ENCODE measurements at regions not wholly inside any gene's neighbourhood (a gene's known extent, or its start where the extent isn't known, plus 50 kb on each side); places are given as distances from the start of the nearest gene placed in this dataset.

GRCh38 chr2:204264621-204265140 is 280.6 kb upstream of the PARD3B start:
- TF ChIP-seq CTCF (conservative IDR thresholded peaks at IDR 0.05; ENCODE audit: low read length) (no peak), EZH2phosphoT487 (IDR thresholded peaks at IDR 0.05; ENCODE audit: borderline replicate concordance, low read depth, low read length) (no peak)
